Stimulated activated CD4-positive, alpha-beta T cell treated with anti-CD3 and anti-CD28 coated beads, Interleukin-15, amount 100 ng/mL, for 48 hours (primary cell): ENCODE measurements at regions not wholly inside any gene's neighbourhood (a gene's known extent, or its start where the extent isn't known, plus 50 kb on each side); places are given as distances from the start of the nearest gene placed in this dataset.

ENCODE experiments used
- DNase-seq, 2 donors: peaks; one replicate each; pipeline ENCODE4 v3.0.0-alpha.2; 2020; ENCODE audit warnings: low read depth in 2 of 2

DNA sequence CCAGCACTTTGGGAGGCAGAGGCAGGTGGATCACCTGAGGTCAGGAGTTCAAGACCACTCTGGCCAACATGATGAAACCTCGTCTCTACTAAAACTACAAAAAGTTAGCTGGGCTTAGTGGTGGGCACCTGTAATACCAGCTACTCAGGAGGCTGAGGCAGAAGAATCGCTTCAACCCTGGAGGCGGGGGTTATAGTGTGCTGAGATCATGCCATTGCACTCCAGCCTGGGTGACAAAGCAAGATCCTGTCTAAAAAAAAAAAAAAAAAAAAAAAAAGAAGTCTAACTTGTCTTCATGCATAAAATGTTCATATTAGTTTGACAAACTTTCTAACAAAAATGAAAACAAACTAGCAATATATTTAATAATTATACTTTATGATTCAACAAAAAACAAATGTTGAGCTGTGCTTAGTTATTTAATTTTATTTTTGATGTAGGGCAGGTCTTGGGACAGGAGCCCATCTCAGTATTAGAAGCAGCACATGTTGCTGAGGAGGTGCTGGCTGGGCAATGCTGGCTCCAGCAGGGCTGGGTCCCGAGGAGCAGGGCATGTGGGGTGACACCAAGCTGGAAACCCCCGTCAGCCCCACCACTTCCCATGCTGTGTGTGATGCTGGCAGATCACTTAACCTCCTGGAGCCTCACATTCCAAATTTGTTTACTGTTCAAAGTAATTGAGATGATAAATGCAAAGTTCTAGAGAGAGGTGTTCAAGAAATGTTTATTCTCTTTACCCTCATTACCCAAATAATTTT lies 335.3 kb upstream of the KLF6 start:
- no peak for DNase-seq

DNA sequence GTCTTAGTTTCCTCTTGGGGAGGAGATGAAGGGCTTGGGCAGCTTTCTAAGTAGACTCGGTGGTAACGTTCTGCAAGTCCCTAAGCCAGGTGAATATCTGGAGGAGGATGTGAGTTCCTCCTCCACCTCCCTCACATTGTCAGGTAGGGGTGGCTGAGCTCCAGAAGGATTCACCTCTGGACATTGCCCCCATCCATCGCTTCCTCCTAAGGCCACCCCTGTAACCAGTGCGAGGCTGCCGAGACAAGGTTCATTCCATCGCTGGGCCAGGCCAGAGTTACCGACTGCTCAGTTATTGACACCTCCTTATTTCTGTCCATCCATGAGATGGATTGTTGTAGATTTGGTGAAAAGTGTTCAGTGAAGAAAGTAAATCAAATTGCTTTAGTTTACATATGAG lies 334.1 kb upstream of the KLF6 start:
- DNase-seq = no peak

DNA sequence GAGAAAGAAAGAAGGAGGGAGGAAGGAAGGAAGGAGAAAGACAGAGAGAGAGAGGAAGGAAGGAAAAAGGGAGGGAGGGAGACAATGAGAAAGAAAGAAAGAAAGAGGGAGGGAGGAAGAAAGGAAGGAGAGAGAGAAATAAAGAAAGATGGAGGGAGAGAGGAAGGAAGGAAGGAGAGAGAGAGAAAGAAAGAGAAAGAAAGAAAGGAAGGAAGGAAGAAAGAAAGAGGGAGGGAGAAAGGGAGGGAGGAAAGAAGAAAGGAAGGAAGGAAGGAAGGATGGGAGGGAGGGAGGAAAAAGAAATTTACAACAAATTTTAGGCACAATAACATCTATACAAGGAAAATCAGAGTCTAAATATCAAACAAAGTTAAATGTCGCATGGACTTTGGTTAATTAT lies 332.6 kb upstream of the KLF6 start:
- no peak for DNase-seq

DNA sequence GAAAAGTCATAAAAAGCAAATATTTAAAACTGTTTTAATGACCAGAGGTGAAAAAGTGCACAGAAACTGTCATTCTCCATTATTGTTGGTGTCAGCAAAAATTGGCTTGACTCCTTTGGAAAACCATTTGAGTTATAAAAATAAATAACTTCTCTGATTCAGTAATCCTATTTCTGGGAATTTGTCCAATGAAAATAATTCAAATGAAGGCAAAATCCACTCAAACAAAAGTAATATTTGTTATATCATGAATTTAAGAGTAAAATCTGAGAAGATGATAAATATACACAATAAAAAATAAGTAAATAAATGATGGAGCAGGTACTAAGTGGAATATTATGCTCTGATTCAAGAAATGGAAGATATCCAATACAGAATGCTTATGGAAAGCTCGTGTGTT lies 326.6 kb upstream of the KLF6 start:
- DNase-seq = no peak

DNA sequence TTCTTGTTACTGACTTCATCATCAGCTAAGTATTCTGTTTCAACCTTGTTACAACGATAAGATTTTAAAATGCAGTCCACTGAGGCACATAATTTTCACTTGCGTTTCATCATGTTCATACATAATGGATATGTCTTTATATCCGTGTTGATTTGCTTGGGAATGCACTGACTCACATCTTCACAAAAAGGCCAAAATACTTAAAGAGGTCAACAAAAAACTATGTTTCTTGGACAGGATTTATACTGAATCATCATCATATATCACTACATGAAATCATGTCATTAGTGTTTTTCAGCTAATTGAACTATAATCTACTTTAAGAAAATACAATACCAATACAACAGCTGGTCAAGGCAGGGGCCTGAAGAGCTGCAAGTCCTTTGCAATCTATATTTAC lies 324.5 kb upstream of the KLF6 start:
- DNase-seq = no peak

DNA sequence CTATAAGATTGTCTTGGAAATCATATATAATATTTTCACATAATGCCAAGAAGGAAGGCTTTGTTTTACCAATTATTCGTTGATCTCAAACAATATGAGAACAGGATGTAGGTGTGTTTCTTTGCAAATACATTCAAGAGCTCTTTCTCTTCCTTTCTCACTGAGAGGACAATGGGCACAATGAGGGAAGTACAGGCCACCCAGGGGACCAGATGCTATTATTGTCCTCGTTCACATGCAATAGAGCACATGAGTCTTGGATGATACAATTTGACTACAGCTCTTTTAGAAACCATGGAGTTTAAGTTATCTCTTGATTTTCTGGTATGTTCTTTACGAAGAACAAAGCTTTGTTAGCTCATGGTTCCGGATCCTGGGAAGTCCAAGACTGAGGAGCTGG lies 323.7 kb upstream of the KLF6 start:
- DNase-seq = no peak

DNA sequence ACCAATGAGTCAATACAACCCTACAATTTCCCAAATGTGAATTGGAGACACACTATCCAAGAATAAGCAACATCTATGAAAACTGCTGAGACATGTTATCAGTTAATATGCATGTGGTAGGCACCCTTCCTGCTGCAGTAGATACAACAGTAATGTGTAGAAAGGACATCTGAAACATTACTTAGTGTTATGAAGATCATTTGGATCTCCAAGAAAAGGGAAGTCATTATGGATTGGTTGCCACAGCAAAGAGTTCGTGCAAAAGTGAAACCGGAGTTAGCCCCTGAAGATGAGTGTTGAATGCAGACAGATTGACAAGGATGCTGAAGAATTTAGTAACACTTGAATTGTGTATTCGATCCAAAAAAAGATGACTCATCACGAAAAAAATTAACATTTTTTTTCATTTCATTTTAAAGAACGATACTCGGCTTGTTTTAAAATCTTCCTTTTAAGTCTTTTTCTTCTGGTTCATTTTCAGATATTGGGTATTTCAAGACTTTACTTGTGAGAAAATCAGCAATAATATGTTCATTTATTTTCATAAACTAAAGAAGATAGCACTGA lies 322.4 kb upstream of the KLF6 start:
- DNase-seq = no peak

DNA sequence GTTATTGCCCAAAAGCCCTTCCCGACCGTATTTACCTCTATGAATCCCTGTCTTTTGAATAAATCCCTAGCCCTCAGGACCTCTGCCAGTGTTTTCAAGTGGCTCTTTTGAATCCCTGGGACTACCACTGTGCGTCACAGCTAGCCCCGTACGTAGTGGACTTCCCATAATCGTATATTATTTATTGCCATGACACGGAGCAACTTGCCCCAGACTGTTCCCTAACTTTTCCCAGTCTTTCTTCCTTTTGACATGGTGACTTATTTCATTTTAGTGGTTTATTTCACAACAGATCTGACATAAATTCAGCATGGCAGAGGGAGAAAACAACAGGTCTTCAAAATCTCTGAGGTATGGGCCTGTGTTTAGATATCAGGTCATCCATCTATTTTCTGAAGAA lies 318.6 kb upstream of the KLF6 start:
- no peak for DNase-seq

DNA sequence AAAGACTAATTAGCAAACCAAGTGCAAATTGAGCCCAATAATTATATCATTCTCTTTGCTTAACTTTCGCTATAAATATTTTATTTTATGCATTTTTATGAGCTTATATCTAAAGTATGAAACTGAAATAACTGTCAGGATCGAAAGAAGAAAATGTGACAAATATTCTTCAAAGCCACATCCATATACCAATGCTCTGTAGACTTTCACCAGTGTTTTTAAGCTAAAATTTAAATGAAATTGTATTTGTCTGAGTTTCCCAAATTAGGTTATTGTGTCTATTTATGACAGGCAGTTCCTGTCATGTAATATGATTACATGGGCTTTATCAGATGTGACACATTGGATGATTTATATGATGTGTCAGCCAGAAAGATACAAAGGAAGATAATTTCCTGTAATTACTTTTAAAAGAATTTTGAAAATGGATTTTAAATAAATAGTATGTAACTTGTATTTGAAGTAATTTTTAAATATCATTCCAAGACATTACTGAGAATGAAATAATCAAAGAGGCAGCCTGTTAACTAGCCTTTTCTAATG lies 317.9 kb upstream of the KLF6 start:
- DNase-seq = no peak

DNA sequence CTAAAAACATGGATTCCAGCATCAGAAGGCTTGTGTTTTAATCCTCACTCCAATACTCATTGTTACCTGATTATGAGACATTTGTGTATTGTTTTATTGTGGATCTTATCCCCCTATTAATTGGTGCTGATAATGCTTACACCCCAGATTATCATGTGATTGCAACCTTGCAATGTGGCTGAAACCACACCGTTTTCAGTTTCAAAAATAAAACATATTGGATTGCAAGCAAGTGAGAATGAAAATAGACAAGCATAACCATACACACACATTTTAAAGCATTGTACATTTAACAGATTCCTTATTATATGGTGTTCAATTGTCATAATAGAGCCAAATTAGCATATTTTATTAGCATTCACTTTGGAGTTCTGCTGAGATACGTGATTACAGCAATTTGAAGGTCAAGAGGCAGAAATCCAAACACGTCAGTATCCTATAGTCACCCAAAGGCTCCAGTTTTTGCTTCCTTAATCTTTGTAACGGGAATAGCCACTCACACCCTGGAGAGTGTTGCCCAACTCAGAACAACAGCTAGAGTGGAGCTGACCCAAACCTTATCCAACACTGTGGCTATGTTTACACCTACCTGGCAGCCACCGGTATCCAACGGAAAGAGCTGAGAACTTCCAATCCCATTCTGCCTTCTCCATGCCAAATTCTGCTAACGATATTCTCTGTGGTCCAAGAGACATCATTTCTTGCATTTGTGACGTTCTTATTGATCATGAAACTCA lies 317.1 kb upstream of the KLF6 start:
- no peak for DNase-seq

DNA sequence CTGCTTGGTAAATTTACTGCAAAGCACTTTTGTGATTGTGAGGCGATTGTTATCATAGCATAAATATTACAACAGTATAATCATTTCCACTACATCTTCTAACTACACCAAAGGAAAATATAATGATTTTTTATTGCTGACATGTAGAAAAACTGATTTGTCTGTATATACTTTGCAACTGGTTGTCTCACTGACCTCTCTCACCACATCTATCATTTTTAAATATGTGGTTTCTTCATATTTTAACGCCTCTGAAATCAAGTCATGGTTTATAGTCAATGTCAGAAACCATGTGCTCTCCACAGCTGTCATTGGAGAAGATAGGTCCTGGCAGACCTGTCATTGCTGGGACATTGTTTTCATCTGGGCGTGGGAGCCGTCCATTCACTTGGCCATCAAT lies 315.4 kb upstream of the KLF6 start:
- no peak for DNase-seq

DNA sequence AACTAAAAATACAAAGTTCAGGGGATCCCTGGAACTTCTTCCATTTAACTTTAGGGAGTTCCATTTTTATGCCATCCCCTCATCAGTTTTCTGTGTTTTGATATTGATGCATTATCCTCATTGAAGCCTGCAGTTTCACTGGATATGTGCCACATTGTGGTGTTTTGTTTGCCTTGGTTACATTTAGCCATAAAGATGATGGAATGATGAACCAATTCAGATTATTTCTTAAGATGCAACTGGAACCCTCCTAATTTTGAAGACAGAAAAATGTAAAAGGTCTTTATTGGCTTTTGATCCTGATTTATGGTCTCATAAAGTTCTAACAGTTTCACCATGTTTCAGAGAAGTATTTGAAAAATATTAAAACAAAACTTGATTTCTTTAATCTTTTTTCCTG lies 314.2 kb upstream of the KLF6 start:
- DNase-seq = no peak

DNA sequence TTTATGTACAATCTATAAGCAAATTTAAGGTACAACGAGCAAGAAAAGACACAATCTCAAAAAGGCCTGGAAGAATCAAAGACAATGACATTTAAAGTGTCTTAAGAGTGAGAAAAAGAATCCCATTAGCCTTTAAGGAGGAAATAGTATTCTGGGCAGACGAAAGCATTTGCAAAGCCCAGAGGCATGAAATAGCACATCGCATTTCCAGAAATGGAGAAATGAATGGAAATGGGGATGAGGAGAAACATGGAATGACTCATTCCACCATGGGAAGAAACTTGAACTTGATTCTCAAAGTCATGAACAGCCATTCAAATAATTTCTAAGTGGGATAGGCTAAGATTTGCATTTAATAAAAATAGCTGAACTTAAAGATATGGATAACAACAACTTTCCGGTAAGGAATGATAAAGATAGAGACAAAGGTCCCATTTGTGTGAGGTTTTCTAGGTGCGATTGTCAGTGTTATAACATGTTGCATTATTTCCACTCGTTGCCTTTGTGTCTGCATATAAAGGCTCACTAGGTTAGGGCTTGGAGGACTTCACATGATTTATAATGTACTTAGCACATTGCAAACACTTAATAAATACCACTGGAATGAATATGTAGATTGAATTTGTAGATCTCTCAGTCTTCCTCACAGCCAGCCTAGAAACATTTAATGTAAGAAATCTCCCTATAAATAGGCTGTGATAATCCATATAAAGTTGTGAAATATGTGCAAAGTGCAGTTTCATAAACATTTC lies 310.3 kb upstream of the KLF6 start:
- DNase-seq = no peak

DNA sequence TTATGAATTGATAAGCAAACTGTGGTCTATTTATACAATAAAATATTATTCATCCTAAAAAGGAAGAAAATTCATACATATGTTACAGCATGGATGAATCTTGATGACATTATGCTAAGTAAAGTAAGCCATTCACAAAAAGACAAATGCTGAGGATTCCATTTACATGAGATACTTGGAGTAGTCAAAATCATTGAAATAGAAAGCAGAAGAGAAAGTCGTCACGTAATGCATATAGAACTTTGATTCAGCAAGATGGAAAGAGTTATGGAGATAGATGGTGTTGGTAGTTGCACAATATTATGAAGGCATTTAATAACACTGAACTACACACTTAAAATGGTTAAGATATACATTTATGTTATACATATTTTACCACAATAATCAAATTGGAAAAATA lies 309.7 kb upstream of the KLF6 start:
- DNase-seq = no peak

DNA sequence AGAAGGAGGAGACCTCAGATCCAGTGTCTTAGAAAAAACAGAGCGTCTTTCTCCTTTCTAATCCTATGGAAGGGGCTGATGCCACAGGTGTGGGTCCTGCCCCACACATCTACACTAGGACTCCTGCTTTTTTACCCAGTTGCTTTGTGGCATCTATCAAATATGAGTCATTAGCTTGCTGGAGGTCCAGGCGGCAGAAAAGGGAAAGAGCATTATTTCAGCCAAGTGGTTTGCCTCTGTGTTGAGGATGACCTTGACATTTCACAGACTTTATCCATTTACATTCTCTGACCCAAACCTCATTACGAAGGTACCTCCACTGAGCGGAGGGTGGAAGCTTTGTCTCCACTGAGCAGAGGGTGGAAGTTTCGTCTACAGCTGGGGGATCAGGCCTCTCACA lies 308.4 kb upstream of the KLF6 start:
- DNase-seq = no peak

DNA sequence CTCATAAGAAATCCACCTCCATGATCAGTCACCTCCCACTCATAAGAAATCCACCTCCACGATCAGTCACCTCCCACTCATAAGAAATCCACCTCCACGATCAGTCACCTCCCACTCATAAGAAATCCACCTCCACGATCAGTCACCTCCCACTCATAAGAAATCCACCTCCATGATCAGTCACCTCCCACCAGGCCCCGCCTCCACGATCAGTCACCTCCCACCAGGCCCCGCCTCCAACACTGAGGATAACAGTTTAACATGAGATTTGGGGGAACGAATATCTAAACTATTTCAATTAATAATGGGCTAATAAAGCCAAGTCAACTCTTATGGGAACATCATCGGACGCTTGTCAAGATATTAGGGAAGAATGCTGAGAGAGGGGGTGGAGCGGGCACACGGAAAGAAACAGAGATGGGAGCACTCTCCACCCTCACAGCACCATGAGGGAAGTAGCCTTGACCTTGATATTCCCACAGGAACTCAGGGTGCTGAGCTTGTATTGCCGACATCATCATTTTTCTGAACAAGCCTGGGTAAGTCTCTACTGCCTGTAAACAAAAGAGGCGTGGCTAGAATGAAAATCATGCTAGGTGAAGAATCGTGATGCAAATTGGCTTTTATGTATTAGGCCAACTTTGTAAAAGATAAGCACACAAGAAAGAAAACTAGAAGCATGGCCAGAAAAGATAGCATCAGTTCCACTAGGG lies 303.5 kb upstream of the KLF6 start:
- DNase-seq = no peak

DNA sequence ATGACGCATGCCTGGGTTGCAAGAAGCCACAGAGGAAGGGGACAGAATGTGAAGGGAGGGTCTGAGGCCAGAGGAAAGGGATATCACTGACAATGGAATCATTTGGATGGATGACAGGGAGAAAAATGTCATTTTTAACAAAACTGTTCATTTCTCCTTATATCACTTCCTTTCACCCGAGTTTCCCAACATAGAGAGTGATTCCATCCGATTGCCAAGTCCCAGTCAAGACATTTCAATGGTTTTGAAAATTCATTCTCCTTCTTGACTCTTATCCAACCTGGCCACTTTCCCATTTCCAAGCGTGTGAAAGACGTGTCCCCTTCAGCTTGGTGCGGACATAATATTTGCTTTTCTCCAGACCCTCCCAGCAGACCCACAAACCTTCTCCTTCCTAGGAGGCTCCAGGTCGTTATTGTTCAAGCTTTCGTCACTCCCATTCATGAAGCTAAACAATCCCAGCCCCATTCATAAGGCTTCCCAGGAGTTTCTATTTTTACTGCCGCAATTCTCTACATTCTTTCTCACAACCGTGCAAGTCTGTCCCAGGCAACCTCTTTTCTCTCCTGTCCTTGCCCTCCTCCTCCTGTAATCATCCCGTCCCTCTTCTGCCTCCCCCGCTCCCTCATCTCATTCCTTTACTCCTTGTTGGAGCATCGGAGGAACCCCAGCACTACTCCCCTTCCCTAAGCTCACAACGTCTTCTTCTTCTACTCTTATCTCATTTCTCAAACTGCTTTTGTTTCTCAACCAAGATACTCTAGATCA lies 301.3 kb upstream of the KLF6 start:
- no peak for DNase-seq

DNA sequence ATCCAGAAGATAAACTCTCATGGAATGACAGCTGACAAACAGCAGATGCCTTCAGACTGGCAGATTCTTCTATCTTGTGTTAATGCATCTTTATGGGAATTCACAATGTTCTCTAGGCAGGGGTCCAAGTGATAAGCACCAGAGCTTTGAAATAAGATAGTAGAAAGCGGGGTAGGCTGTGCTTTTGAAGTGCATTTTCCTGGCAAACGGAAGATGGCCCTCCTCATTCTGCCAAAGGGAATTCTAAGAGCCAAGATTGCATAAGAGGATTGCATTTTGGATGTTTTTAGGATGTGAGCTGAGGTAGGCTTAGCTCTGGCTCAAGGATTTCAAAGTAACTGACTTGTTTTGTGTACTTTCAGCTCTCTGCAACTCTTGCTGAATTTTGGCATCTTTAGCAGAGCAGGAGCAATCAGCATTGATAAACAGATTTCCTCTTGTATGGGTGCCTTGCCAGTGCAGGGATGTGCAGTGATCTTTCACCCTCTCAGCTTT lies 298.5 kb upstream of the KLF6 start:
- DNase-seq = no peak

DNA sequence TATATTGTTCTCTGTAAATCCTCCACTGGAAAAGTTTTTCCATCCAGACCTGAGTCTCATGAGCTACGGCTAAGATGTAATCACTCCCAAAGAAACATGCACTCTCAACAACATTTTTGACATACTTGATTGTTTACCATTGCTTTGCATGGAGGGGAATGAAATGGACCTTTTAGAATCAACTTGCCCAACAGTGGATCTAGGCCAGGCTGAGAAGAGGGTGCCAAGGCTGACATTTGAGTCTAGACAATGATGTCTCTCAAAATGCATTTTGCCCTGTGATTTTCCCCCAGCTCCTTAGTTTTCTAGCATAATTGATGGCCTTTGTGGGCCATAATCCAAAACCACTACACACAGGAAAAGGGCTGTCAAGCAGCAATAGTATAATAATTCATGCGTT lies 297.9 kb upstream of the KLF6 start:
- no peak for DNase-seq

DNA sequence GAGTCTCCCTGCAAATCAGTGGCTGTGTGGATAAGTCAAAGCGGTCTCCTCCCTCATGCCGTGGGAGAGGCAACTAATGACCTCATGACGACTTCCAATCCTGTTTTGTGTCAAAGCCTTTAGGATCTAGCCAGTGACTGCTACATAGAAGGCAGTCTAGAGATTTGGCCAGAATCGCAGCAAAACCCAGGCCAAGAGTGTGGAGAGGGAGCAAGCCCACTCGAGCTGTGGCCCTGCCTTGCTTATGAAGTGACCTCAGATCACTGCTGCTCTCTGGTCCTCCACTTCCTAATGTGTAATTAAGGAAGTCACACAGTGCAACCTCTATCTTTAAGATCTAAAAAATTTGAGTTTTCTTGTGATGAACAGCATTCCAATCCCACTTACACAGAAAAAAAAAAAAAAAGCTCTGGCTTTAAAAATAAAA lies 296.7 kb upstream of the KLF6 start:
- DNase-seq = no peak
